Left cardiac atrium (tissue), 4 donors: ENCODE measurements at regions not wholly inside any gene's neighbourhood (a gene's known extent, or its start where the extent isn't known, plus 50 kb on each side); places are given as distances from the start of the nearest gene placed in this dataset.

ENCODE experiments used
- ATAC-seq, 2 donors: fragments of 200-7000 bp; cut with Tn5 transposase; one replicate each; pipeline ENCODE4 v1.9.1; 2020; ENCODE audit warnings: mild to moderate bottlenecking in 2 of 2, moderate library complexity in 2 of 2
- DNase-seq: peaks from one replicate; pipeline ENCODE4 v3.0.0-alpha.2; 2020
- intact Hi-C, 2 donors: fragments of 100-400 bp; cut with DNase I; formaldehyde crosslinking; loops; one replicate each; pipeline versions ENCODE4 v1.14.1 to v1.15.1; 2022 to 2023
- donor health status: DM: no; HTN: yes; CAD: no.
- donor health status: DM: no; HTN: yes; CAD: no; lungs with severe emphysema.
- donor health status: DM: yes; HTN: yes; CAD: no.
- donor health status: Dilated cardiomyopathy.

- DNase-seq (no peak), ATAC-seq (peak in 1 of 2 donors; percentile 65)
- intact Hi-C loops = no loop called here
Observed at GRCh38 chr15:47367726-47368390, 349.4 kb upstream of the SEMA6D start.

GRCh38 chr15:47371939-47372338, 345.4 kb upstream of the SEMA6D start:
- no peak for ATAC-seq
- DNase-seq = no peak
- intact Hi-C loops = no loop called here

- DNase-seq = no peak
- intact Hi-C loops = no loop called here
- ATAC-seq = no peak
Observed at GRCh38 chr15:47374222-47374621, 343.1 kb upstream of the SEMA6D start.

GRCh38 chr15:47376190-47376589, 341.1 kb upstream of the SEMA6D start:
- ATAC-seq (no peak), DNase-seq (no peak)
- intact Hi-C loops = no loop called here

GRCh38 chr15:47377465-47377864, 339.8 kb upstream of the SEMA6D start:
- peak in 1 of 2 donors; percentile 70 for ATAC-seq
- intact Hi-C loops = no loop called here
- DNase-seq = no peak

- DNase-seq (no peak), ATAC-seq (no peak)
- intact Hi-C loops = no loop called here
Observed at GRCh38 chr15:47378527-47378926, 338.8 kb upstream of the SEMA6D start.

GRCh38 chr15:47383102-47383501, 334.2 kb upstream of the SEMA6D start:
- ATAC-seq (no peak), DNase-seq (no peak)
- intact Hi-C loops = no loop called here

- no peak for DNase-seq
- no peak for ATAC-seq
- intact Hi-C loops = no loop called here
Observed at GRCh38 chr15:47383801-47384200, 333.5 kb upstream of the SEMA6D start.

GRCh38 chr15:47384341-47384740, 333.0 kb upstream of the SEMA6D start:
- DNase-seq (peak; percentile 49), ATAC-seq (peak; percentile 70 to 99)
- intact Hi-C loops = no loop called here

- DNase-seq = no peak
- peak; percentile 19 to 28 for ATAC-seq
- intact Hi-C loops = no loop called here
Observed at GRCh38 chr15:47384776-47385175, 332.5 kb upstream of the SEMA6D start.

GRCh38 chr15:47386459-47386858, 330.8 kb upstream of the SEMA6D start:
- intact Hi-C loops = no loop called here
- ATAC-seq = no peak
- no peak for DNase-seq

GRCh38 chr15:47388299-47388698, 329.0 kb upstream of the SEMA6D start:
- DNase-seq = no peak
- intact Hi-C loops = no loop called here
- no peak for ATAC-seq

- intact Hi-C loops = no loop called here
- ATAC-seq (no peak), DNase-seq (no peak)
Observed at GRCh38 chr15:47390208-47390765, 327.0 kb upstream of the SEMA6D start.

GRCh38 chr15:47394286-47394809, 323.0 kb upstream of the SEMA6D start:
- no peak for ATAC-seq
- DNase-seq = no peak
- intact Hi-C loops = no loop called here

GRCh38 chr15:47395076-47395475, 322.2 kb upstream of the SEMA6D start:
- no peak for ATAC-seq
- DNase-seq = no peak
- intact Hi-C loops = no loop called here

- no peak for ATAC-seq
- intact Hi-C loops = no loop called here
Observed at GRCh38 chr15:47397655-47398054, 319.6 kb upstream of the SEMA6D start.

GRCh38 chr15:47398132-47398531, 319.2 kb upstream of the SEMA6D start:
- no peak for DNase-seq
- intact Hi-C loops = no loop called here
- peak; percentile 66 to 75 for ATAC-seq

More at GRCh38 chr15:47397655-47398054, 319.6 kb upstream of the SEMA6D start:
- no peak for DNase-seq

- DNase-seq = no peak
- intact Hi-C loops = no loop called here
- peak; percentile 83 to 90 for ATAC-seq
Observed at GRCh38 chr15:47398594-47398993, 318.7 kb upstream of the SEMA6D start.

- DNase-seq (no peak), ATAC-seq (peak in 1 of 2 donors; percentile 62)
- intact Hi-C loops = no loop called here
Observed at GRCh38 chr15:47399100-47399499, 318.2 kb upstream of the SEMA6D start.

GRCh38 chr15:47400603-47401002, 316.7 kb upstream of the SEMA6D start:
- DNase-seq = no peak
- no peak for ATAC-seq
- intact Hi-C loops = loop anchor here in 1 of 2 donors (10.0 kb wide), 1 partner anchor 206 kb away; no protein-coding TSS in a partner anchor

GRCh38 chr15:47401427-47401826, 315.9 kb upstream of the SEMA6D start:
- intact Hi-C loops = loop anchor here in 1 of 2 donors (10.0 kb wide), 1 partner anchor 207 kb away; no protein-coding TSS in a partner anchor

More at GRCh38 chr15:47401427-47401826, 315.9 kb upstream of the SEMA6D start:
- ATAC-seq = no peak
- no peak for DNase-seq
